GM18868 (cell line): ENCODE measurements at regions not wholly inside any gene's neighbourhood (a gene's known extent, or its start where the extent isn't known, plus 50 kb on each side); places are given as distances from the start of the nearest gene placed in this dataset.
"Not testable (repeated sequence)": the region's sequence is repeated elsewhere in the genome, so short reads cannot be mapped to it uniquely, and the experiment has no call there.

Experiments
- ATAC-seq: cut with Tn5 transposase; IDR thresholded peaks from one replicate; pipeline ENCODE4 v1.9.1; 2021; ENCODE audit warnings: mild to moderate bottlenecking, moderate library complexity; ENCODE audit not compliant: unreplicated experiment

DNA sequence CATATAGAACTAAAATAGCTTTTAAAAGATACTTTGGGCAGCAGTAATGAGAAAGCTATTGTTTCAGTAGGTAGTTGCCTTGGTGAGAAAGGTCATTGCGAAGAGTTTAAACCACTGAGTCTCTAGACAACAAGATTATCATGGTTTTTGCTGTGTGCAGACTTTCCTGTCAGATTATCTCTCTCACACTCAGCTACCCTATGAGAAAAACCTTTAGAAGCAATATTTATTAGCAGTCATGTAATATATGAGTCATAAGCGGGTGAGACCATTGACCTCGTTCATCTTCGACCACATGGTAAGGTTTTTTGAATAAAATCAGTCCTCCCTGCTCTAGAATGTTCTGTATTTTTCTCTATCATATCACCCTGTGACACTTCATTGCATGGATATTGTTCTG, 59.9 kb downstream of the GPR65 start:
- ATAC-seq = no peak

- ATAC-seq = peak; percentile 50
Measured at GRCh38 chr14:88069677-88070076, 64.7 kb downstream of the GPR65 start.

- ATAC-seq = peak; percentile 67
Measured at GRCh38 chr14:88075269-88075981, 70.5 kb downstream of the GPR65 start.

DNA sequence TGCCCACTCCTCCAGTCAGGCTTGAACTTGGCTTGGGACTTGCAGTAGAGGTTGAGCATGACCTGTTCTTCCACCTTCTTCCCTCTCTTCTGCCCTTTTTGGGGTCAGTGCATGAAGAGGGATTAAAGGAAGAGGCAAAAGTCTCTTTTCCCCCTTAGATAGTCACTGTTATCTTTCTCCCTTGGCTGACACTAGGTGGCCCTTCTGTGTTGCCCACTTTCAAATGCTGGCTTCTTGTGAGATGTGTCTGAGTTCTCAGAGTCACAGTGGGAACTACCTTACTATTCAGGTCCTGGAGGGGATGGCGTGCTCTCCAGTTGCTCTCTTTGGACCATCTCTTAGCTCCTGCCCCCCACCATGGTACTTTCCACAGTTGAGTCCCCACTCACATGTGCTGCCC, 73.6 kb downstream of the GPR65 start:
- ATAC-seq = no peak

DNA sequence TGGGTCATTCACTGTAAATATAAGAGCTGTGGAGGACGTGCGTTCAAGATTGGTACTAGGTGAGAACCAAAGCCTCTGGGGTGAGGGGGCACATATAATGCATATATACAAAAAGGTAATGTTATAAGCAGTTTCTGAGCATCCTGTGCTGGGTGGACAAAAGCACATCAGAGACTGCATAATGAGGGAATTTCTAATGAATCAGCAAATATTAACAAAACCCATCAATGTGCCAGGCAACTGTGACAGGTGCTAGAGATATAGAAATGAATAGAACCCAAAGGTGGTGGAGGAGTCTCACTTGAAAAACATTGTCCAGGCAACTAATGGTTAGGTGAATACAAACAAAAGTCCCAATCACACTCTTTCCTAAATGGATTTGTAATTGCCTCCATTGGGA, 74.7 kb downstream of the GPR65 start:
- no peak for ATAC-seq

DNA sequence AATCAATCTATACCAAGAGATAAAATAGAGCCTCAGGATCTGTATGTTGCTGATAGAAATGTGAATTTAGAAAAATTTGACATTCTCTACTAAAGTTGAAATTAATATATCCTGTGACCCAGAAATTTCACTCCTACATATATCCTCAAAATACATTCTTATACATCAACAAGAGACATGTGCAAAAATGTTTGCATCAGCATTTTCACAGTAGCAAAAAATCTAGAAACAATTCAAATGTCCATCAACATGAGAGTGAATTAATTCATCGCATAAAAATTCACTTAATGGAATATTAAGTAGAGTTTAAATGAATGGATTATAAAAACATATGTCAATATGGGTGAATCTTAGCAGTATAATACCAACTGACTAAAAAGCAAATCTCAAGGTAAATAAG, 80.8 kb downstream of the GPR65 start:
- ATAC-seq = no peak

DNA sequence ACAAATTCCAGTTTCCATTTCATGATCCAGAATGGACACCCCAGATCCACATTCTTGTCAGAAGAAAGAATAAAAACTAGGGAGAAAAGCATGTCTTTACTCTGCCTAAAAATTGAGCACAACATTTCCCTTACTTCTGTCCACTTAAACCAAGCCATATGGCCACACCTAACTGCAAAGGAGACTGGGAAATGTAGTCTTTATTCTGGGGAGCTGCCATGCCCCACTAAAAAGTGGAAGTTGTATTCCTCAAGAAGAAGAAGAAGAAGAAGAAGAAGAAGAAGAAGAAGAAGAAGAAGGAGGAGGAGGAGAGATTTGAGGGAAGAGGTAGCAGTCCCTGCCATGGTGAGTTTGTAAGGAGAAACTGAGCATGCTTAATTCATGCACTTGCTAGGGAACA, 84.5 kb downstream of the GPR65 start:
- ATAC-seq = no peak

DNA sequence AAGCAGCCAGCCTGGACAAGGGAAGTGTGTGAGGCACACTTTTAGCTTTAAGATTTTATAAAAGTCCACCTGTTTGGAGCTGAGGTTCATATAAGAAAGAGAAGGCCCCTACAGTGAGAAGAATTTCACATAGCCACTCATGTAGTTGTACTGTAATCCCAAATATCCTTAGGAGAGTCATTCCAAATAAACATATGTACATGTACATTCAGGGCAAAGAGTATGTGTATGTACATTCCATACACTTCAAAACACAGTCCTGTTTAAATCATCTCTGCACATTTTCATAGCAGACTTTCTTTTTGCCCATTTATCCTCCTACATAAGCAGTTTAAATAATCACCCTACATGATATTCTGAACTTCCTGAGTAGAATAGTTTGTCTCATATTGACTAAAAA, 87.6 kb downstream of the GPR65 start:
- no peak for ATAC-seq

DNA sequence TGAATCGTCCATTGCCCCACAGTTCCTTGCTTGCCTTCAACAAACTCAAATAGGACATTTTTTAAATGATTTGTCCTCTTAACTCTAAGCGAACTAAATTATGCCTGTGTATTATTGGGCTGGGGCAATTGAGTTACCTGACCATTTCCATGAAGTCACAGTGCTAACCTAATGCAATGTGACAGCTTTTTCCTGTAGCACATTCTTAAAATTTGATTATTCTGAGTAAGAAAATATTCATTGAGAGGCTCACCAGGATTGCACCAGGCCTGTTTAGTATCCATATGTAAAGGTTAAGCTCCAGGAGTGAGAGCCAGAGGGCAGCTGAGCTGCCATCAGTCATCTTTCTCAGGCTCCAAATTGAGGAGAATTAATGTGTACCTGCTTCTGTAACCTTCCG, 90.9 kb downstream of the GPR65 start:
- ATAC-seq = no peak

GRCh38 chr14:88098163-88098562, 93.2 kb downstream of the GPR65 start:
- no peak for ATAC-seq

GRCh38 chr14:88104710-88105109, 99.8 kb downstream of the GPR65 start:
- ATAC-seq = no peak

- no peak for ATAC-seq
Measured at GRCh38 chr14:88106377-88106776, 101.4 kb downstream of the GPR65 start.

- ATAC-seq = not testable (repeated sequence)
Measured at GRCh38 chr14:88127669-88128068, 122.7 kb downstream of the GPR65 start.

DNA sequence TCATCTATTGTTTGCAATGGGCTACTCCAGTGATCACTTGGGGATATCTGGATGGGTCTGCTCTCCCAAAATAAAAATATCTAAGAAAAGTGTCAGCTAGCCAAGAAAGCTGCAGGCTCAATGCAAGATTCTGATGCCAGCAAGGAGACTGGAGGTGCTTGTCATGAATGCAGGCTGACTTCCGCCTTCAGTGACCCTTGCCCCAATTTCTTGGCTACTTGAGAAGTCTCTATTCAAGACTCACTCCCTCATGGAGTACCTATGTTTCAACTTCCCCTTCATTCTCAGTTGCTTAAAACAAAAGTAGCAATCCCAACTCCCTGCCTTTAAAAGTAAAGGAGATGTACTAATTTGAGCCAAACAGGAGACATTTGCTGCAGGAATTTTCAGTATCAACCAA, 123.9 kb downstream of the GPR65 start:
- ATAC-seq = no peak

DNA sequence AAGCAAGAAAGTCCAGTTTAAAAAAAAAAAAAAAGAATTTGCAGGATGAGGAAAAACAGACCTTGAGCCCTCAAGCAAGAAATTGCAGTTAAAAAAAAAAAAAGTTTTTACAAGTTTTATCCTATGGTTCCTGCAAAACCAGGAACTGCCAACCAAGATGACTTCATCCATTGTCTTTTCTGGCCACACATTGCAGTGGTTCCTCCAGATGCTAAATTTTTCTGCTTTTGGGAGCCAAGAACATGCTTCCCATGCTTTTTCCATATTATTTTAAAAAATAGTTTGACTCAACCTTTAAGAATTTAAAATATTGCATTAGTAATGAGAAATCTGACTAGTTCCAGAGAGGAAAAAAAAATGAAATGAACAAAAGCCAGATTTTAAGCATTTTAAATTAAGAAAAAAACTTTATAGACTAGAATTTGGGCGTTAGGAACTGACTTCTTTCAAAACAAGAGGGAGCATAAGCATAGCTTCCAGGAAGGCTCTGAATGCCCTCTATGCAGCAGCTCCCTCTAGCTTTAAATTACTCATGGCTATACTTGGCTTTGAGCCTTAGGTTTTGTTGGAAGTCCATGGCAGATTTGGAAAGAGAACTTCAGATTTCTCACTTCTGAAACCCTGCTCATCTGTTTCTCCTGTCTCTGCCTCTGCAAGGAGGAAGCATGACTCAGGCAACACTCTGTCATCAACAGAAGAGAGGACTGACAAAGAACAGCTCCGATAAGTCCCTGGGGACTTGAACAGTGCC, 124.5 kb downstream of the GPR65 start:
- peak; percentile 97 for ATAC-seq

DNA sequence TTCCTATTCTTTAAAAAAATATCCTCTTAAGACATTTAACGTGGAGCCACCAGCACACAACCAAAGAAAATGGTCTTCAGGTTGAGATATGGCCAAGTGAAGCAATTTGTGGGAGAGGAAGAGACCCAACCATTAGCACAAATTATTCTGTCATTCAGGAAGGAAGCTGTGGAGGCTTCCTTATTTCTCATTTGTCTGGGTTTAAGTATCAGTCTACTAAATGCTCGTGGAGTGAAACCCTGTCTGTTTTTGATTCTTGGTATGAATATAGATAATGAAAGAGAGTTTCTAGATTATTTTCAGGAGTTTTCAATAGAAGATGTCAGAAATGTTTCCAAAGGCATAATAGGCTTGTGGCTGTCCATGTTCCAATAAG, 125.1 kb downstream of the GPR65 start:
- peak; percentile 40 for ATAC-seq
